Retina (tissue), 1 donor: ENCODE measurements at regions not wholly inside any gene's neighbourhood (a gene's known extent, or its start where the extent isn't known, plus 50 kb on each side); places are given as distances from the start of the nearest gene placed in this dataset.
A peak's percentile ranks its signal among the peaks of the same experiment; 100 is the strongest.
"Not testable (repeated sequence)": the region's sequence is repeated elsewhere in the genome, so short reads cannot be mapped to it uniquely, and the experiment has no call there.

ENCODE experiments used
- DNase-seq: peaks from one replicate; pipeline ENCODE4 v3.0.0-alpha.2; 2016

GRCh38 chrX:140633105-140633504 lies 76.5 kb upstream of the LINC00632 start:
- not testable (repeated sequence) for DNase-seq

GRCh38 chrX:140608111-140608510 lies 101.4 kb upstream of the LINC00632 start:
- DNase-seq, result no peak

GRCh38 chrX:140602140-140602539 lies 97.3 kb upstream of the SOX3 start:
- DNase-seq, result no peak

GRCh38 chrX:140599851-140600250 lies 95.0 kb upstream of the SOX3 start:
- no peak for DNase-seq

- DNase-seq, result no peak
These were observed 84.8 kb upstream of the SOX3 start for GRCh38 chrX:140589657-140590056.

GRCh38 chrX:140586951-140587350 lies 82.1 kb upstream of the SOX3 start:
- DNase-seq, result no peak

- no peak for DNase-seq
These were observed 75.6 kb upstream of the SOX3 start for GRCh38 chrX:140580478-140580877.

GRCh38 chrX:140572724-140573123 lies 67.9 kb upstream of the SOX3 start:
- peak; percentile 16 for DNase-seq

GRCh38 chrX:140563893-140564292 lies 59.0 kb upstream of the SOX3 start:
- no peak for DNase-seq
